ENCODE measurements at regions not wholly inside any gene's neighbourhood (a gene's known extent, or its start where the extent isn't known, plus 50 kb on each side); places are given as distances from the start of the nearest gene placed in this dataset.

GRCh38 chr11:45573728-45574127, 91.7 kb downstream of the CHST1 start:
- TF ChIP-seq EZH2 (IDR thresholded peaks at IDR 0.05; ENCODE audit: insufficient read depth, poor library complexity, severe bottlenecking) (no peak), EZH2phosphoT487 (IDR thresholded peaks at IDR 0.05; ENCODE audit: insufficient read depth, low read depth) (no peak)

Measured in GM23248 (cell line).